GM12878 (cell line): ENCODE measurements at regions not wholly inside any gene's neighbourhood (a gene's known extent, or its start where the extent isn't known, plus 50 kb on each side); places are given as distances from the start of the nearest gene placed in this dataset.

ENCODE experiments used
- ATAC-seq: fragments of 200-7000 bp; cut with Tn5 transposase; 3 replicates; pipeline ENCODE4 v1.9.1; 2020; ENCODE audit warnings: mild to moderate bottlenecking, moderate library complexity
- BruUV-seq: library from RNA; stranded (reverse); fragments of 400-500 nt; replicated peaks from 2 replicates; lab custom pipeline; 2021; lab: Mats Ljungman, UMichigan
- CTCF ChIA-PET: fragments of 300-600 bp; sonication (Branson Sonifier 250); formaldehyde crosslinking; extraction: SDS; loops from one replicate; lab custom pipeline; 2021; ENCODE audit warnings: inconsistent platforms; lab: Yijun Ruan, JAX
- POLR2A ChIA-PET: fragments of 350-600 bp; formaldehyde crosslinking; extraction: SDS; loops from one replicate; lab custom pipeline; 2021; ENCODE audit warnings: inconsistent platforms; lab: Charles Lee
- RAD21 ChIA-PET: fragments of 300-600 bp; sonication (Branson Sonifier 250); formaldehyde crosslinking; loops from one replicate; lab custom pipeline; 2023; ENCODE audit warnings: antibody characterized with exemption; ENCODE audit not compliant: unreplicated experiment; lab: Charles Lee
- SMC1A ChIA-PET: fragments of 300-600 bp; sonication (Branson Sonifier 250); formaldehyde crosslinking; loops from one replicate; lab custom pipeline; 2023; ENCODE audit not compliant: unreplicated experiment, uncharacterized antibody; lab: Charles Lee
- DNase-seq: peaks from one replicate; pipeline ENCODE4 v3.0.0-alpha.2; 2011; ENCODE audit warnings: low read depth, low spot score
- FAIRE-seq: peaks from 3 replicates; lab custom pipeline; 2011; peaks lifted over from hg19 to GRCh38; lab: Jason Lieb, UNC
- H2AFZ ChIP-seq: 2 replicates; pipeline ENCODE4 v1.6.0; 2011; ENCODE audit warnings: low read depth, low read length, control low read depth; ENCODE audit not compliant: control insufficient read depth
- H3K27ac ChIP-seq: 2 replicates; pipeline ENCODE4 v1.5.1; 2011; ENCODE audit warnings: control low read depth; ENCODE audit not compliant: control insufficient read depth, insufficient read depth
- H3K27me3 ChIP-seq, 2 experiments: replicated peaks in 1 of 2; 2 replicates each; pipeline versions ENCODE4 v1.6.0 to v1.6.1; 2011; ENCODE audit warnings: low read length in 1 of 2; ENCODE audit not compliant: control insufficient read depth in 2 of 2, insufficient read depth in 2 of 2
- H3K36me3 ChIP-seq, 2 experiments: 2 replicates each; pipeline ENCODE4 v1.5.1; 2011; ENCODE audit warnings: low read length in 1 of 2; ENCODE audit not compliant: control insufficient read depth in 2 of 2, insufficient read depth in 2 of 2
- H3K4me1 ChIP-seq: 2 replicates; pipeline ENCODE4 v1.6.1; 2011; ENCODE audit warnings: mild to moderate bottlenecking, low read length, moderate library complexity, mixed read lengths; ENCODE audit not compliant: control insufficient read depth, insufficient read depth
- H3K4me2 ChIP-seq: 2 replicates; pipeline ENCODE4 v1.6.0; 2011; ENCODE audit warnings: control low read depth; ENCODE audit not compliant: control insufficient read depth, insufficient read depth
- H3K4me3 ChIP-seq: fragments of 200-600 bp; sonication (generic); 2 replicates; pipeline ENCODE4 v1.5.1; 2016
- H3K79me2 ChIP-seq: 2 replicates; pipeline ENCODE4 v1.6.0; 2011; ENCODE audit warnings: low read length; ENCODE audit not compliant: control insufficient read depth, insufficient read depth
- H3K9ac ChIP-seq: 2 replicates; pipeline ENCODE4 v1.8.0; 2011; ENCODE audit warnings: low read length, control low read depth, mixed read lengths; ENCODE audit not compliant: control insufficient read depth, insufficient read depth
- H3K9me3 ChIP-seq: replicated peaks from 3 replicates; pipeline ENCODE4 v1.5.1; 2011; ENCODE audit warnings: mild to moderate bottlenecking, low read length; ENCODE audit not compliant: control insufficient read depth, insufficient read depth
- H4K20me1 ChIP-seq: 2 replicates; pipeline ENCODE4 v1.6.0; 2011; ENCODE audit not compliant: control insufficient read depth, insufficient read depth
- FOXM1 ChIP-seq: IDR thresholded peaks from 2 replicates; pipeline ENCODE4 v1.6.1; 2012; ENCODE audit warnings: low read depth, mild to moderate bottlenecking, inconsistent platforms, low read length, moderate library complexity
- STAT1 ChIP-seq: fragments of 450-650 bp; conservative IDR thresholded peaks from 2 replicates; pipeline ENCODE4 v1.6.1; 2014; ENCODE audit warnings: antibody characterized with exemption, mild to moderate bottlenecking
- WGBS: methylation state at CpG from one replicate; pipeline ENCODE4 v1.1.6; 2016; ENCODE audit warnings: low lambda C conversion rate; ENCODE audit not compliant: insufficient replicate concordance, insufficient coverage; ENCODE audit errors: missing lambda C conversion rate; 5-methylcytosine and 5-hydroxymethylcytosine counted together
- in situ Hi-C: fragments of 300-500 bp; cut with MboI; formaldehyde crosslinking; loops from 9 replicates; pipeline ENCODE4 v1.14.3; 2018; ENCODE audit warnings: mixed read lengths
- intact Hi-C: fragments of 100-400 bp; cut with micrococcal nuclease; formaldehyde crosslinking; loops from one replicate; pipeline ENCODE4 v1.14.2; 2022; ENCODE audit not compliant: unreplicated experiment
- TF ChIP-seq, protein P1 (sequence below): fragments of 450-650 bp; IDR thresholded peaks from 2 replicates; pipeline ENCODE4 v1.6.1; 2017; ENCODE audit warnings: mild to moderate bottlenecking, low read depth, inconsistent platforms; ENCODE audit not compliant: poor library complexity, severe bottlenecking
- TF ChIP-seq, protein P2 (sequence below): IDR thresholded peaks from 2 replicates; pipeline ENCODE4 v1.6.1; 2012; ENCODE audit warnings: improper control_type of control experiment, low read depth, low read length; ENCODE audit not compliant: insufficient replicate concordance
- TF ChIP-seq, protein P3 (sequence below): fragments of 450-650 bp; IDR thresholded peaks from 2 replicates; pipeline ENCODE4 v1.6.1; 2017; ENCODE audit warnings: mild to moderate bottlenecking, moderate library complexity

DNA sequence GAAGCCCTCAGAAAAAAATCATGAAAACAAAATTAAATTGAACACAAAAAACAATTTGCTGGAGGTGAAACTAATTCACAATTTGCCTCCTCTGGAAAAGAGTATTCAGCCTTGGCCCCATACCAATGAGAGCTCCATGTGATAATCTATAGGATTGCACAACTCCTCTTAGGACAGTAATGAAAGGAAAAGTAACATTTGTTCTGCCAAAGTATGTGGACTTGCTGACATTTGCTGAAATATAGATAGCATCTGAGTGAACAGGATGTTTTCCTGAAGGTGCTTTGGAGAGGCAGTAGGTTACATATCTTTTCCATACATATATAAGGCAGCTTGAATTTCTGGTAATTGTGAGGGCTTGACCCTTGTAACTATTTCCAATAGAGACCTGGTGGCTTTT lies 122.8 kb downstream of the OR4C45 start (continued):
- TF ChIP-seq, protein P1, sequence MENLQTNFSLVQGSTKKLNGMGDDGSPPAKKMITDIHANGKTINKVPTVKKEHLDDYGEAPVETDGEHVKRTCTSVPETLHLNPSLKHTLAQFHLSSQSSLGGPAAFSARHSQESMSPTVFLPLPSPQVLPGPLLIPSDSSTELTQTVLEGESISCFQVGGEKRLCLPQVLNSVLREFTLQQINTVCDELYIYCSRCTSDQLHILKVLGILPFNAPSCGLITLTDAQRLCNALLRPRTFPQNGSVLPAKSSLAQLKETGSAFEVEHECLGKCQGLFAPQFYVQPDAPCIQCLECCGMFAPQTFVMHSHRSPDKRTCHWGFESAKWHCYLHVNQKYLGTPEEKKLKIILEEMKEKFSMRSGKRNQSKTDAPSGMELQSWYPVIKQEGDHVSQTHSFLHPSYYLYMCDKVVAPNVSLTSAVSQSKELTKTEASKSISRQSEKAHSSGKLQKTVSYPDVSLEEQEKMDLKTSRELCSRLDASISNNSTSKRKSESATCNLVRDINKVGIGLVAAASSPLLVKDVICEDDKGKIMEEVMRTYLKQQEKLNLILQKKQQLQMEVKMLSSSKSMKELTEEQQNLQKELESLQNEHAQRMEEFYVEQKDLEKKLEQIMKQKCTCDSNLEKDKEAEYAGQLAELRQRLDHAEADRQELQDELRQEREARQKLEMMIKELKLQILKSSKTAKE: no peak
- TF ChIP-seq, all 136 proteins: peak for 0

DNA sequence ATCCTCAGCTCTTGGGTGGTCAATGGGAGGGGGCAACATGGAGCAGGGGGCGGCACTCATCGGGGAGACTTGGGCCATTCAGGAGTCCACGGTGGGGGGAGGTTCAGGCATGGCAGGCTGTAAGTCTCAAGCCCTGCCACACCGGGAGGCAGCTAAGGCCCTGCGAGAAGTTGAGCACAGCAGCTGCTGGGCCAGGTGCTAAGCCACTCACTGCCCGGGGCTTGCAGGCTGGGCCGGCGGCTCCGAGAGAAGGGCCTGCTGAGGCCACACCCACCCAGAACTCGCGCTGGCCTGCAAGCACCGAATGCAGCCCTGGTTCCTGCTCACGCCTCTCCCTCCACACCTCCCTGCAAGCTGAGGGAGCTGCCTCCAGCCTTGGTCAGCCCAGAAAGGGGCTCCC lies 131.4 kb downstream of the OR4C45 start:
- no TSS peak for BruUV-seq
- Histone ChIP-seq H2AFZ (no peak overlapping the region), H3K36me3 (no peaks in the 10 kb centered on the region), H3K4me2 (no peak overlapping the region), H3K79me2 (no peaks in the 10 kb centered on the region), H3K4me3 (no peak overlapping the region), H3K27me3 (no peaks in the 10 kb centered on the region), H3K9ac (no peak overlapping the region), H4K20me1 (no peaks in the 10 kb centered on the region), H3K4me1 (no peaks in the 10 kb centered on the region), H3K9me3 (no peaks in the 10 kb centered on the region; the same call in 2 of the 3 replicates), H3K27ac (no peak overlapping the region)
- ChIA-PET POLR2A (no interaction called here), SMC1A (no interaction called here), CTCF (no interaction called here), RAD21 (no interaction called here)
- FAIRE-seq: no peak
- ATAC-seq: no peak
- in situ Hi-C loops: loop anchor here (25.0 kb wide), 1 partner anchor 248 kb away; no protein-coding TSS in a partner anchor
- WGBS: 55% methylated on average over 13 of the region's 13 CpGs
- intact Hi-C loops: loop anchor here (5.0 kb wide), 1 partner anchor 197 kb away; no protein-coding TSS in a partner anchor
- no peak for DNase-seq
- TF ChIP-seq STAT1 (no peak), FOXM1 (no peak)
- TF ChIP-seq, protein P1: no peak
- TF ChIP-seq, protein P2, sequence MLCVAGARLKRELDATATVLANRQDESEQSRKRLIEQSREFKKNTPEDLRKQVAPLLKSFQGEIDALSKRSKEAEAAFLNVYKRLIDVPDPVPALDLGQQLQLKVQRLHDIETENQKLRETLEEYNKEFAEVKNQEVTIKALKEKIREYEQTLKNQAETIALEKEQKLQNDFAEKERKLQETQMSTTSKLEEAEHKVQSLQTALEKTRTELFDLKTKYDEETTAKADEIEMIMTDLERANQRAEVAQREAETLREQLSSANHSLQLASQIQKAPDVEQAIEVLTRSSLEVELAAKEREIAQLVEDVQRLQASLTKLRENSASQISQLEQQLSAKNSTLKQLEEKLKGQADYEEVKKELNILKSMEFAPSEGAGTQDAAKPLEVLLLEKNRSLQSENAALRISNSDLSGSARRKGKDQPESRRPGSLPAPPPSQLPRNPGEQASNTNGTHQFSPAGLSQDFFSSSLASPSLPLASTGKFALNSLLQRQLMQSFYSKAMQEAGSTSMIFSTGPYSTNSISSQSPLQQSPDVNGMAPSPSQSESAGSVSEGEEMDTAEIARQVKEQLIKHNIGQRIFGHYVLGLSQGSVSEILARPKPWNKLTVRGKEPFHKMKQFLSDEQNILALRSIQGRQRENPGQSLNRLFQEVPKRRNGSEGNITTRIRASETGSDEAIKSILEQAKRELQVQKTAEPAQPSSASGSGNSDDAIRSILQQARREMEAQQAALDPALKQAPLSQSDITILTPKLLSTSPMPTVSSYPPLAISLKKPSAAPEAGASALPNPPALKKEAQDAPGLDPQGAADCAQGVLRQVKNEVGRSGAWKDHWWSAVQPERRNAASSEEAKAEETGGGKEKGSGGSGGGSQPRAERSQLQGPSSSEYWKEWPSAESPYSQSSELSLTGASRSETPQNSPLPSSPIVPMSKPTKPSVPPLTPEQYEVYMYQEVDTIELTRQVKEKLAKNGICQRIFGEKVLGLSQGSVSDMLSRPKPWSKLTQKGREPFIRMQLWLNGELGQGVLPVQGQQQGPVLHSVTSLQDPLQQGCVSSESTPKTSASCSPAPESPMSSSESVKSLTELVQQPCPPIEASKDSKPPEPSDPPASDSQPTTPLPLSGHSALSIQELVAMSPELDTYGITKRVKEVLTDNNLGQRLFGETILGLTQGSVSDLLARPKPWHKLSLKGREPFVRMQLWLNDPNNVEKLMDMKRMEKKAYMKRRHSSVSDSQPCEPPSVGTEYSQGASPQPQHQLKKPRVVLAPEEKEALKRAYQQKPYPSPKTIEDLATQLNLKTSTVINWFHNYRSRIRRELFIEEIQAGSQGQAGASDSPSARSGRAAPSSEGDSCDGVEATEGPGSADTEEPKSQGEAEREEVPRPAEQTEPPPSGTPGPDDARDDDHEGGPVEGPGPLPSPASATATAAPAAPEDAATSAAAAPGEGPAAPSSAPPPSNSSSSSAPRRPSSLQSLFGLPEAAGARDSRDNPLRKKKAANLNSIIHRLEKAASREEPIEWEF: no peak
- TF ChIP-seq, protein P3, sequence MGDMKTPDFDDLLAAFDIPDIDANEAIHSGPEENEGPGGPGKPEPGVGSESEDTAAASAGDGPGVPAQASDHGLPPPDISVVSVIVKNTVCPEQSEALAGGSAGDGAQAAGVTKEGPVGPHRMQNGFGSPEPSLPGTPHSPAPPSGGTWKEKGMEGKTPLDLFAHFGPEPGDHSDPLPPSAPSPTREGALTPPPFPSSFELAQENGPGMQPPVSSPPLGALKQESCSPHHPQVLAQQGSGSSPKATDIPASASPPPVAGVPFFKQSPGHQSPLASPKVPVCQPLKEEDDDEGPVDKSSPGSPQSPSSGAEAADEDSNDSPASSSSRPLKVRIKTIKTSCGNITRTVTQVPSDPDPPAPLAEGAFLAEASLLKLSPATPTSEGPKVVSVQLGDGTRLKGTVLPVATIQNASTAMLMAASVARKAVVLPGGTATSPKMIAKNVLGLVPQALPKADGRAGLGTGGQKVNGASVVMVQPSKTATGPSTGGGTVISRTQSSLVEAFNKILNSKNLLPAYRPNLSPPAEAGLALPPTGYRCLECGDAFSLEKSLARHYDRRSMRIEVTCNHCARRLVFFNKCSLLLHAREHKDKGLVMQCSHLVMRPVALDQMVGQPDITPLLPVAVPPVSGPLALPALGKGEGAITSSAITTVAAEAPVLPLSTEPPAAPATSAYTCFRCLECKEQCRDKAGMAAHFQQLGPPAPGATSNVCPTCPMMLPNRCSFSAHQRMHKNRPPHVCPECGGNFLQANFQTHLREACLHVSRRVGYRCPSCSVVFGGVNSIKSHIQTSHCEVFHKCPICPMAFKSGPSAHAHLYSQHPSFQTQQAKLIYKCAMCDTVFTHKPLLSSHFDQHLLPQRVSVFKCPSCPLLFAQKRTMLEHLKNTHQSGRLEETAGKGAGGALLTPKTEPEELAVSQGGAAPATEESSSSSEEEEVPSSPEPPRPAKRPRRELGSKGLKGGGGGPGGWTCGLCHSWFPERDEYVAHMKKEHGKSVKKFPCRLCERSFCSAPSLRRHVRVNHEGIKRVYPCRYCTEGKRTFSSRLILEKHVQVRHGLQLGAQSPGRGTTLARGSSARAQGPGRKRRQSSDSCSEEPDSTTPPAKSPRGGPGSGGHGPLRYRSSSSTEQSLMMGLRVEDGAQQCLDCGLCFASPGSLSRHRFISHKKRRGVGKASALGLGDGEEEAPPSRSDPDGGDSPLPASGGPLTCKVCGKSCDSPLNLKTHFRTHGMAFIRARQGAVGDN: no peak
